Loucy (cell line): ENCODE measurements at regions not wholly inside any gene's neighbourhood (a gene's known extent, or its start where the extent isn't known, plus 50 kb on each side); places are given as distances from the start of the nearest gene placed in this dataset.

Experiments used
- CTCF ChIP-seq: fragments of 200-600 bp; sonication (generic); conservative IDR thresholded peaks from 2 replicates; pipeline ENCODE4 v1.5.1; 2014; ENCODE audit warnings: mild to moderate bottlenecking, antibody characterized with exemption, low read length
- EZH2phosphoT487 ChIP-seq: fragments of 200-600 bp; IDR thresholded peaks from 2 replicates; pipeline ENCODE4 v1.6.1; 2018; ENCODE audit warnings: antibody characterized with exemption, mild to moderate bottlenecking, moderate library complexity, borderline replicate concordance

GRCh38 chr10:62578916-62579315, 204.7 kb downstream of the ZNF365 start:
- TF ChIP-seq CTCF (no peak), EZH2phosphoT487 (no peak)
